Testis (tissue), 2 donors: ENCODE measurements at regions not wholly inside any gene's neighbourhood (a gene's known extent, or its start where the extent isn't known, plus 50 kb on each side); places are given as distances from the start of the nearest gene placed in this dataset.

Experiments used
- CTCF ChIP-seq, 3 experiments: fragments of 450-650 bp in 2 of 3; fragments of 200-600 bp in 1 of 3; sonication (generic) in 1 of 3; IDR thresholded peaks; one replicate each; pipeline ENCODE4 v1.5.1; 2016 to 2019; ENCODE audit warnings: antibody characterized with exemption in 3 of 3, mild to moderate bottlenecking in 2 of 3, moderate library complexity in 1 of 3
- POLR2A ChIP-seq: fragments of 450-650 bp; IDR thresholded peaks from one replicate; pipeline ENCODE4 v1.6.1; 2017; ENCODE audit warnings: antibody characterized with exemption, mild to moderate bottlenecking, moderate library complexity

GRCh38 chr1:198888379-198888943, 249.6 kb downstream of the PTPRC start:
- TF ChIP-seq CTCF (IDR thresholded peaks at IDR 0.05) = no peak
- TF ChIP-seq POLR2A = no peak
